ENCODE measurements at regions not wholly inside any gene's neighbourhood (a gene's known extent, or its start where the extent isn't known, plus 50 kb on each side); places are given as distances from the start of the nearest gene placed in this dataset.

GRCh38 chr4:138085736-138086305, 156.3 kb downstream of the SLC7A11 start:
- WGBS = 66% methylated on average over 5 of the region's 5 CpGs
- Histone ChIP-seq H3K27ac (no peak overlapping the region), H3K27me3 (no peaks in the 10 kb centered on the region), H3K9me3 (no peaks in the 10 kb centered on the region), H3K4me3 (no peak overlapping the region), H3K36me3 (no peaks in the 10 kb centered on the region), H3K4me1 (peaks cover 4% of the 10 kb centered on the region)
- no peak for DNase-seq (ENCODE audit: low spot score in 2 of 2)
- TF ChIP-seq, protein P1, sequence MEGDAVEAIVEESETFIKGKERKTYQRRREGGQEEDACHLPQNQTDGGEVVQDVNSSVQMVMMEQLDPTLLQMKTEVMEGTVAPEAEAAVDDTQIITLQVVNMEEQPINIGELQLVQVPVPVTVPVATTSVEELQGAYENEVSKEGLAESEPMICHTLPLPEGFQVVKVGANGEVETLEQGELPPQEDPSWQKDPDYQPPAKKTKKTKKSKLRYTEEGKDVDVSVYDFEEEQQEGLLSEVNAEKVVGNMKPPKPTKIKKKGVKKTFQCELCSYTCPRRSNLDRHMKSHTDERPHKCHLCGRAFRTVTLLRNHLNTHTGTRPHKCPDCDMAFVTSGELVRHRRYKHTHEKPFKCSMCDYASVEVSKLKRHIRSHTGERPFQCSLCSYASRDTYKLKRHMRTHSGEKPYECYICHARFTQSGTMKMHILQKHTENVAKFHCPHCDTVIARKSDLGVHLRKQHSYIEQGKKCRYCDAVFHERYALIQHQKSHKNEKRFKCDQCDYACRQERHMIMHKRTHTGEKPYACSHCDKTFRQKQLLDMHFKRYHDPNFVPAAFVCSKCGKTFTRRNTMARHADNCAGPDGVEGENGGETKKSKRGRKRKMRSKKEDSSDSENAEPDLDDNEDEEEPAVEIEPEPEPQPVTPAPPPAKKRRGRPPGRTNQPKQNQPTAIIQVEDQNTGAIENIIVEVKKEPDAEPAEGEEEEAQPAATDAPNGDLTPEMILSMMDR (IDR thresholded peaks at IDR 0.05) = no peak
- no peak for TF ChIP-seq POLR2A (IDR thresholded peaks at IDR 0.05)
- TF ChIP-seq EP300 (IDR thresholded peaks at IDR 0.05) = no peak
- TF ChIP-seq POLR2AphosphoS5 (IDR thresholded peaks at IDR 0.05) = no peak

GRCh38 chr4:138078751-138079520, 163.2 kb downstream of the SLC7A11 start:
- no peak for TF ChIP-seq POLR2AphosphoS5 (IDR thresholded peaks at IDR 0.05)
- no peak for TF ChIP-seq EP300 (IDR thresholded peaks at IDR 0.05)
- Histone ChIP-seq H3K27ac (no peak overlapping the region), H3K9me3 (no peaks in the 10 kb centered on the region), H3K27me3 (no peaks in the 10 kb centered on the region), H3K4me3 (no peak overlapping the region), H3K4me1 (no peaks in the 10 kb centered on the region), H3K36me3 (no peaks in the 10 kb centered on the region)
- DNase-seq (ENCODE audit: low spot score in 2 of 2) = no peak
- WGBS = 56% methylated on average over 4 of the region's 4 CpGs

GRCh38 chr4:138078253-138078652, 163.9 kb downstream of the SLC7A11 start:
- Histone ChIP-seq H3K9me3 (no peaks in the 10 kb centered on the region), H3K27me3 (no peaks in the 10 kb centered on the region), H3K4me1 (no peaks in the 10 kb centered on the region), H3K36me3 (no peaks in the 10 kb centered on the region), H3K4me3 (no peak overlapping the region), H3K27ac (no peak overlapping the region)
- no peak for TF ChIP-seq POLR2A (IDR thresholded peaks at IDR 0.05)
- no peak for TF ChIP-seq EP300 (IDR thresholded peaks at IDR 0.05)
- no peak for DNase-seq (ENCODE audit: low spot score in 2 of 2)
- 38% methylated on average over 2 of the region's 2 CpGs for WGBS

DNA sequence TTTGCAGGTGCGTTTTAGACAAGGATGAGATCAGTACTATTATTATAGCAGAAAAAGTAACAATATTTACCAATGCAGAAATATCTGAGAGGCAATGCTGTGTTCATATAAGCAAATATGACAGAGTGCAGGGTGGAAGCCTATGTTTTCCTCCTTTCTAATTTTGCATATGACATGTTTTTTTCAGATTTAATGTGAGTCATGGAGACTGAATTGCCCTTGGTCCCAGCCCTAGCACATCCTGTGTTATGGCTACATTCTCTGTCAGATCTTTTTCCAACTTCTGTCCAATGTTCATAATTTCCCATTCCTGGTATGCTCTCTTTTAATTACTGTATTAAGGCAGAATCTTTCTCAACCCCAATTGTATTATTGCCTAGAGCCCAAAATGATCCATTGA, 165.6 kb downstream of the SLC7A11 start:
- Histone ChIP-seq H3K27ac (no peak overlapping the region), H3K4me1 (no peaks in the 10 kb centered on the region), H3K27me3 (no peaks in the 10 kb centered on the region), H3K4me3 (no peak overlapping the region), H3K36me3 (no peaks in the 10 kb centered on the region), H3K9me3 (no peaks in the 10 kb centered on the region)
- 97% methylated on average over 1 of the region's 1 CpG for WGBS
- DNase-seq (ENCODE audit: low spot score in 2 of 2) = no peak
- TF ChIP-seq, protein P1 (IDR thresholded peaks at IDR 0.05) = no peak
- TF ChIP-seq EP300 (IDR thresholded peaks at IDR 0.05) (no peak), POLR2AphosphoS5 (IDR thresholded peaks at IDR 0.05) (no peak), POLR2A (IDR thresholded peaks at IDR 0.05) (no peak)

DNA sequence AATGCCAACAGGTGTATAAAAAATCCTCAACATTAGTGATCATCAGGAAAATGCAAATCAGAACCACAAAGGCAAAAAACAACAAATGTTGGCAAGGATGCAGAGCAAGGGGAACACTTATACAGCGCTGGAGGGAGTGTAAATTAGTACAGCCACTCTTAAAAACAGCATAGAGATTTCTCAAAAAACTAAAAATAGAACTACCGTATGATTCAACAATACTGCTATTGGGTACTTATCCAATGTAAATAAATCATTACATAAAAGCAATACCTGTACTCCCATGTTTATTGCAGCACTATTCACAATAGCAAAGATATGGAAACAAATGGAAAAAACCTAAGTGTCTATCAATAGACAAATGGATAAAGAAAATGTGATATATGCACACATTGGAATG, 171.3 kb downstream of the SLC7A11 start:
- H3K9me3 ChIP-seq = no peaks in the 10 kb centered on the region

GRCh38 chr4:138063581-138063980, 178.6 kb downstream of the SLC7A11 start:
- Histone ChIP-seq H3K9me3 (no peaks in the 10 kb centered on the region), H3K27ac (no peak overlapping the region), H3K27me3 (no peaks in the 10 kb centered on the region), H3K4me3 (no peak overlapping the region), H3K4me1 (no peaks in the 10 kb centered on the region), H3K36me3 (no peaks in the 10 kb centered on the region)
- TF ChIP-seq POLR2AphosphoS5 (IDR thresholded peaks at IDR 0.05) (no peak), EP300 (IDR thresholded peaks at IDR 0.05) (no peak)
- TF ChIP-seq, protein P1 (IDR thresholded peaks at IDR 0.05) = no peak
- DNase-seq (ENCODE audit: low spot score in 2 of 2) = no peak
- WGBS = 100% methylated on average over 1 of the region's 3 CpGs

More for the DNA sequence above, 171.3 kb downstream of the SLC7A11 start:
- H3K27me3 ChIP-seq = no peaks in the 10 kb centered on the region
- no peak for DNase-seq (ENCODE audit: low spot score in 2 of 2)
- H3K36me3 ChIP-seq = no peaks in the 10 kb centered on the region
- no peaks in the 10 kb centered on the region for H3K4me1 ChIP-seq
- TF ChIP-seq EP300 (IDR thresholded peaks at IDR 0.05) (no peak), POLR2A (IDR thresholded peaks at IDR 0.05) (no peak), POLR2AphosphoS5 (IDR thresholded peaks at IDR 0.05) (no peak)
- TF ChIP-seq, protein P1 (IDR thresholded peaks at IDR 0.05) = no peak
- WGBS = 64% methylated on average over 2 of the region's 2 CpGs
- H3K4me3 ChIP-seq = no peak overlapping the region
- no peak overlapping the region for H3K27ac ChIP-seq

Data from suprapubic skin (tissue), 4 donors.